ENCODE measurements at regions not wholly inside any gene's neighbourhood (a gene's known extent, or its start where the extent isn't known, plus 50 kb on each side); places are given as distances from the start of the nearest gene placed in this dataset.

- no peak for DNase-seq (ENCODE audit: low read depth in 2 of 2)
These were observed 55.1 kb upstream of the RGS4 start for GRCh38 chr1:163013826-163014600.

GRCh38 chr1:163006051-163006834 is 62.9 kb upstream of the RGS4 start:
- no peak for DNase-seq (ENCODE audit: low read depth in 2 of 2)

GRCh38 chr1:162997499-162998285 is 71.5 kb upstream of the RGS4 start:
- DNase-seq (ENCODE audit: low read depth in 2 of 2): no peak

- DNase-seq (ENCODE audit: low read depth in 2 of 2): no peak
These were observed 72.9 kb upstream of the RGS4 start for GRCh38 chr1:162996261-162996660.

GRCh38 chr1:162994921-162995320 is 74.2 kb upstream of the RGS4 start:
- DNase-seq (ENCODE audit: low read depth in 2 of 2): no peak

- no peak for DNase-seq (ENCODE audit: low read depth in 2 of 2)
These were observed 75.3 kb upstream of the RGS4 start for GRCh38 chr1:162993846-162994245.

GRCh38 chr1:162992945-162993344 is 76.2 kb upstream of the RGS4 start:
- DNase-seq (ENCODE audit: low read depth in 2 of 2): no peak

- DNase-seq (ENCODE audit: low read depth in 2 of 2): no peak
These were observed 77.7 kb upstream of the RGS4 start for GRCh38 chr1:162991444-162991843.

GRCh38 chr1:162990665-162991064 is 78.5 kb upstream of the RGS4 start:
- DNase-seq (ENCODE audit: low read depth in 2 of 2): no peak

- DNase-seq (ENCODE audit: low read depth in 2 of 2): no peak
These were observed 80.3 kb upstream of the RGS4 start for GRCh38 chr1:162988869-162989268.

GRCh38 chr1:162987866-162988265 is 81.3 kb upstream of the RGS4 start:
- no peak for DNase-seq (ENCODE audit: low read depth in 2 of 2)

GRCh38 chr1:162985816-162986435 is 83.2 kb upstream of the RGS4 start:
- DNase-seq (ENCODE audit: low read depth in 2 of 2): no peak

GRCh38 chr1:162984699-162985098 is 84.5 kb upstream of the RGS4 start:
- no peak for DNase-seq (ENCODE audit: low read depth in 2 of 2)

- DNase-seq (ENCODE audit: low read depth in 2 of 2): no peak
These were observed 85.3 kb upstream of the RGS4 start for GRCh38 chr1:162983671-162984425.

- no peak for DNase-seq (ENCODE audit: low read depth in 2 of 2)
These were observed 86.8 kb upstream of the RGS4 start for GRCh38 chr1:162982364-162982763.

- no peak for DNase-seq (ENCODE audit: low read depth in 2 of 2)
These were observed 91.1 kb upstream of the RGS4 start for GRCh38 chr1:162977944-162978568.

GRCh38 chr1:162976628-162977027 is 92.5 kb upstream of the RGS4 start:
- no peak for DNase-seq (ENCODE audit: low read depth in 2 of 2)

GRCh38 chr1:162974810-162975209 is 94.4 kb upstream of the RGS4 start:
- DNase-seq (ENCODE audit: low read depth in 2 of 2): no peak

GRCh38 chr1:162973381-162973795 is 95.8 kb upstream of the RGS4 start:
- no peak for DNase-seq (ENCODE audit: low read depth in 2 of 2)

- DNase-seq (ENCODE audit: low read depth in 2 of 2): no peak
These were observed 96.4 kb upstream of the RGS4 start for GRCh38 chr1:162972773-162973172.

GRCh38 chr1:162970021-162970420 is 99.1 kb upstream of the RGS4 start:
- no peak for DNase-seq (ENCODE audit: low read depth in 2 of 2)
